ENCODE measurements at regions not wholly inside any gene's neighbourhood (a gene's known extent, or its start where the extent isn't known, plus 50 kb on each side); places are given as distances from the start of the nearest gene placed in this dataset.

- no peak for TF ChIP-seq POLR2A (IDR thresholded peaks at IDR 0.05; ENCODE audit: low read length)
- TF ChIP-seq GATA1 (IDR thresholded peaks at IDR 0.05; ENCODE audit: low read depth, low read length): no peak
Observed at GRCh38 chr3:13211605-13212210, 138.5 kb upstream of the IQSEC1 start.
